ENCODE measurements at regions not wholly inside any gene's neighbourhood (a gene's known extent, or its start where the extent isn't known, plus 50 kb on each side); places are given as distances from the start of the nearest gene placed in this dataset.

GRCh38 chr6:165758441-165758840 lies 95.4 kb upstream of the PDE10A start:
- DNase-seq (ENCODE audit: low read depth, low spot score), result no peak

GRCh38 chr6:165755583-165755982 lies 92.5 kb upstream of the PDE10A start:
- no peak for DNase-seq (ENCODE audit: low read depth, low spot score)

GRCh38 chr6:165753506-165753905 lies 90.5 kb upstream of the PDE10A start:
- no peak for DNase-seq (ENCODE audit: low read depth, low spot score)

GRCh38 chr6:165752451-165752850 lies 89.4 kb upstream of the PDE10A start:
- DNase-seq (ENCODE audit: low read depth, low spot score), result no peak

GRCh38 chr6:165751486-165751885 lies 88.4 kb upstream of the PDE10A start:
- no peak for DNase-seq (ENCODE audit: low read depth, low spot score)

- DNase-seq (ENCODE audit: low read depth, low spot score), result no peak
Measured at GRCh38 chr6:165749163-165749562, 86.1 kb upstream of the PDE10A start.

- no peak for DNase-seq (ENCODE audit: low read depth, low spot score)
Measured at GRCh38 chr6:165748390-165748789, 85.3 kb upstream of the PDE10A start.

GRCh38 chr6:165747963-165748362 lies 84.9 kb upstream of the PDE10A start:
- no peak for DNase-seq (ENCODE audit: low read depth, low spot score)

GRCh38 chr6:165746331-165746730 lies 83.3 kb upstream of the PDE10A start:
- no peak for DNase-seq (ENCODE audit: low read depth, low spot score)

- DNase-seq (ENCODE audit: low read depth, low spot score), result no peak
Measured at GRCh38 chr6:165745492-165745891, 82.5 kb upstream of the PDE10A start.

- no peak for DNase-seq (ENCODE audit: low read depth, low spot score)
Measured at GRCh38 chr6:165744555-165745228, 81.7 kb upstream of the PDE10A start.

GRCh38 chr6:165743366-165743898 lies 80.4 kb upstream of the PDE10A start:
- DNase-seq (ENCODE audit: low read depth, low spot score), result no peak

- DNase-seq (ENCODE audit: low read depth, low spot score), result no peak
Measured at GRCh38 chr6:165742047-165742446, 79.0 kb upstream of the PDE10A start.

GRCh38 chr6:165737396-165737795 lies 74.4 kb upstream of the PDE10A start:
- no peak for DNase-seq (ENCODE audit: low read depth, low spot score)

GRCh38 chr6:165735065-165735464 lies 72.0 kb upstream of the PDE10A start:
- no peak for DNase-seq (ENCODE audit: low read depth, low spot score)

GRCh38 chr6:165733489-165733791 lies 70.4 kb upstream of the PDE10A start:
- no peak for DNase-seq (ENCODE audit: low read depth, low spot score)

GRCh38 chr6:165732696-165733488 lies 69.9 kb upstream of the PDE10A start:
- no peak for DNase-seq (ENCODE audit: low read depth, low spot score)

GRCh38 chr6:165729307-165729936 lies 66.4 kb upstream of the PDE10A start:
- no peak for DNase-seq (ENCODE audit: low read depth, low spot score)

GRCh38 chr6:165728216-165728615 lies 65.2 kb upstream of the PDE10A start:
- no peak for DNase-seq (ENCODE audit: low read depth, low spot score)

- no peak for DNase-seq (ENCODE audit: low read depth, low spot score)
Measured at GRCh38 chr6:165726965-165727381, 63.9 kb upstream of the PDE10A start.

GRCh38 chr6:165726290-165726875 lies 63.3 kb upstream of the PDE10A start:
- DNase-seq (ENCODE audit: low read depth, low spot score), result no peak

GRCh38 chr6:165725201-165725600 lies 62.2 kb upstream of the PDE10A start:
- DNase-seq (ENCODE audit: low read depth, low spot score), result no peak
